Tibial nerve (tissue), 4 donors: ENCODE measurements at regions not wholly inside any gene's neighbourhood (a gene's known extent, or its start where the extent isn't known, plus 50 kb on each side); places are given as distances from the start of the nearest gene placed in this dataset.

Experiments
- CTCF ChIP-seq, 5 experiments: fragments of 200-600 bp in 3 of 5; fragments of 450-650 bp in 2 of 5; sonication (generic) in 3 of 5; IDR thresholded peaks; one replicate each; pipeline ENCODE4 v1.5.1; 2016 to 2019; ENCODE audit warnings: antibody characterized with exemption in 5 of 5, mild to moderate bottlenecking in 3 of 5, moderate library complexity in 2 of 5
- EP300 ChIP-seq, 2 donors: sonication (generic); formaldehyde crosslinking; IDR thresholded peaks; one replicate each; pipeline ENCODE4 v1.6.1; 2017; ENCODE audit warnings: antibody characterized with exemption in 2 of 2, mild to moderate bottlenecking in 1 of 2
- POLR2A ChIP-seq, 2 donors: fragments of 450-650 bp; IDR thresholded peaks; one replicate each; pipeline ENCODE4 v1.6.1; 2017; ENCODE audit warnings: antibody characterized with exemption in 2 of 2, mild to moderate bottlenecking in 2 of 2, moderate library complexity in 2 of 2

DNA sequence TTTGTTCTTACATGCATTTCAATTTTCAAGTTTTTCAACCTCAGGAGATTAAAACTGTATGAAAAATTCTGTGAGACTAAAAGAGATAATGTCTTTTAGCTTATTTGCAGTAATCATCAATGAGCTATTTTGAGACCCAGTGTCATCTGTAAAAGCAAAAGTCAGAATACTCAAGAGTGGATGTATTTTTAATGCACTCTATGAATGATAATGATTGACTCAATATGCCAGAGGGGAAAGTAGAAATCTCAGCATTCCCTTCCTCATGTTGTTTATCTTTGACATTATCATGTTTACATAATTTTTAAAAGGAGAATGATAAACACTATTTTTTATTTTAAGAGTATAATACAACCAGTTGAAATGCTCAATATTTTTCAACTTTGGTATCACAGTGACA lies 162.1 kb downstream of the MMUT start:
- TF ChIP-seq CTCF (IDR thresholded peaks at IDR 0.05) = no peak
- no peak for TF ChIP-seq POLR2A (IDR thresholded peaks at IDR 0.05)
- TF ChIP-seq EP300 (IDR thresholded peaks at IDR 0.05) = no peak
